GM10266 (cell line): ENCODE measurements at regions not wholly inside any gene's neighbourhood (a gene's known extent, or its start where the extent isn't known, plus 50 kb on each side); places are given as distances from the start of the nearest gene placed in this dataset.
"Not testable (repeated sequence)": the region's sequence is repeated elsewhere in the genome, so short reads cannot be mapped to it uniquely, and the experiment has no call there.

Source experiments
- DNase-seq: peaks from one replicate; pipeline ENCODE4 v3.0.0; 2012; ENCODE audit errors: extremely low spot score
- TF ChIP-seq, protein P1 (sequence below): IDR thresholded peaks from 2 replicates; pipeline ENCODE4 v1.5.1; 2012; ENCODE audit warnings: mild to moderate bottlenecking, low read depth; ENCODE audit not compliant: control insufficient read depth, insufficient read depth; ENCODE audit errors: missing control alignments

GRCh38 chr6:134432036-134432435 lies 114.1 kb upstream of the SGK1 start:
- TF ChIP-seq, protein P1, sequence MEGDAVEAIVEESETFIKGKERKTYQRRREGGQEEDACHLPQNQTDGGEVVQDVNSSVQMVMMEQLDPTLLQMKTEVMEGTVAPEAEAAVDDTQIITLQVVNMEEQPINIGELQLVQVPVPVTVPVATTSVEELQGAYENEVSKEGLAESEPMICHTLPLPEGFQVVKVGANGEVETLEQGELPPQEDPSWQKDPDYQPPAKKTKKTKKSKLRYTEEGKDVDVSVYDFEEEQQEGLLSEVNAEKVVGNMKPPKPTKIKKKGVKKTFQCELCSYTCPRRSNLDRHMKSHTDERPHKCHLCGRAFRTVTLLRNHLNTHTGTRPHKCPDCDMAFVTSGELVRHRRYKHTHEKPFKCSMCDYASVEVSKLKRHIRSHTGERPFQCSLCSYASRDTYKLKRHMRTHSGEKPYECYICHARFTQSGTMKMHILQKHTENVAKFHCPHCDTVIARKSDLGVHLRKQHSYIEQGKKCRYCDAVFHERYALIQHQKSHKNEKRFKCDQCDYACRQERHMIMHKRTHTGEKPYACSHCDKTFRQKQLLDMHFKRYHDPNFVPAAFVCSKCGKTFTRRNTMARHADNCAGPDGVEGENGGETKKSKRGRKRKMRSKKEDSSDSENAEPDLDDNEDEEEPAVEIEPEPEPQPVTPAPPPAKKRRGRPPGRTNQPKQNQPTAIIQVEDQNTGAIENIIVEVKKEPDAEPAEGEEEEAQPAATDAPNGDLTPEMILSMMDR: no peak
- DNase-seq: no peak

DNA sequence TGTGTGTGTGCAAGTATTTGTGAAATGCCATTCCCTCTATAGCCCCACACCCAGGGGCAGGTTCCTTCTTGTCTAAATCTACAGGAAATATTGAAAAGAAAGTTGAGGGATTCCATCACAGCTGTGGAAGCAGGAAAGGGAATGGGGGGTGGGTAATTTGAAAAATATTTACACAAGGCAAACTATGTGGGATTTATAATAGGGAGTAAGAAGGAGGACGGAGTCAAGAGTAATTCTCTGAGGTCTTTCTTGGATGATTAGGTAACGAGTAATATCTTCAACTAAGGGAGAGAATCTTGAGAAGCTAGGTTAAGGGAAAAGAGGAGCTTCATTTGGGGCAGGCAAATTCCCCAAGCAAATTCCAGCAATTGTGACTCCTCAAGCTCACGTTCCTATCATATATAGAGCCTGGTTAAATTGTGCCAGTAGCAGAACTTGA lies 113.5 kb upstream of the SGK1 start:
- TF ChIP-seq, protein P1: no peak

DNA sequence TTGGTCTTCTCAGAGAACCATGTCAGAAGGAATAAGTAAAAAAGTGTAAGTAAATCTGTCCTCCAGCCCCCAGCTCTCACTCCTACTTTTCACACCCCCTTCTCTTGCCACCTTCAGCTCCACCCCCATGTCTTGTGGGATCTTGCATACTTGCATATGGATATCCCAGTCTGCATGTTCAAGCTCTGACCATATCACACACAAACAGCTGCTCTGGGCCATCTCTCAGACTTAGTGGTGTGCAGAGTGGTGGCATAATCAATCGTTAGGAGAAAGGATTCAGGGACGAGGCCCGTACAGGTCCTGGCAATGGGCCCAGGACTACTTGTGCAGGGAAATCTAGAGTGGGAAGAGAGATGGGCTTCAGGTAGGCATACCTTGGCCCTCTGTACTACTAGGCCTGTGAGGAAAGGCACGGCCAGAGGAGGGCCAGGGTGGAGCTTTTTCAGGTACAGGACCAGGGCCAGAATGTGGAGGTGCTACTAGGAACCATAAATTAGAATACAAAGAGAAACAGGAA lies 112.0 kb upstream of the SGK1 start:
- DNase-seq: no peak

More for the DNA sequence above, 113.5 kb upstream of the SGK1 start:
- DNase-seq: no peak

DNA sequence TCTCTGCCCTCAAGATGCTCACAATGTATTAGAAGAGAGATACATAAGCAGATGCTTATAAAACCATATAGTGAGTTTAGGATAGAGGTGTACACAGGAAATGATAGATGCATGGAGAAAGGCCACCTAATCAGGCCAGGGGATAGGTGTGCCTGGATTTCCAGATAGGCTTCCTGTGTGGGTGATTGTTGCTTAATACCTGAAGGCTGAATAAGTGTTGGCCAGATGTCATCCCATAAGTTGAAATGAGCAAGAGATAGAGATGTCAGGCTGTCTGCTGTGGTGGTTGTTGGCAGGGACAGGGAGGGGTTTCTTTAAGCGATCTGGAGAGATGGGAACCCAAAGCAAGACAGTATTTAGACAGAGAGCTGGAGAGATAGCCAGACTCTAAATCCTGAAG lies 109.8 kb upstream of the SGK1 start:
- TF ChIP-seq, protein P1: no peak
- DNase-seq: no peak

More for the DNA sequence above, 112.0 kb upstream of the SGK1 start:
- TF ChIP-seq, protein P1: no peak

DNA sequence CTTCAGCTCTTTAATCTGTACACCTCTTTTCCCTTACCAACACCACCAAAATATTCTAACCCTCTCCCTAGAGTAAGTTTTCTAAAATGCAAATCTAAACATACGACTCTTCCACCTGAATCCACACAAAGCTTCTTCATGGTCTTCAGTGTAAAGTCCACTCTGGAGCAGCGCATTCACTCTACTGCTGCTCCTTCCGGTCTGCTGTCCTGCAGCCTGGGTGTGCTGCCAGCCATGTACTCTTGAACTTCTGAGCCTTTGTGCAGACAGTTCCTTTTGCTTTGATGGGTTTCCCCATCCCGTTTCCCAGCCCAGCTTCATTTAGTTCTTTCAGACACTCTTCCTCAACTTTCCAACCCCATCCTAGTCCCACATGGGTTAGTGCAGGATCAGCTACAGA lies 108.7 kb upstream of the SGK1 start:
- TF ChIP-seq, protein P1: no peak

DNA sequence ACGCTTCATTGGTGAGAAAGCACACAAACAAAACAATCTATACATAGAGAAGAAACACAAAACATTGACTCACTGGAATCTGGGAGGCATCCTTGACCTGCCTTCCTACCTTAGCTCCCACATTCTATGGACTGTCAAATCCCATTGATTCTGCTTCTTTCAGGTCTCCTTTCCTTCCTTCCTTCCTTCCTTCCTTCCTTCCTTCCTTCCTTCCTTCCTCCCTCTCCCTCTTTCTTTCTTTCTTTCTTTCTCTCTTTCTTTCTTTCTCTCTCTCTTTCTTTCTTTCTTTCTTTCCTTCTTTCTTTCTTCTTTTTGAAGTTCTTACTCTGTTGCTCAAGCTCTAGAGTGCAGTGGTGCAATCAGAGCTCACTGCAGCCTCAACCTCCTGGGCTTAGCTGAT lies 108.0 kb upstream of the SGK1 start:
- not testable (repeated sequence) for DNase-seq

More for the DNA sequence above, 108.7 kb upstream of the SGK1 start:
- no peak for DNase-seq

GRCh38 chr6:134425513-134425912 lies 107.6 kb upstream of the SGK1 start:
- TF ChIP-seq, protein P1: no peak
- no peak for DNase-seq

DNA sequence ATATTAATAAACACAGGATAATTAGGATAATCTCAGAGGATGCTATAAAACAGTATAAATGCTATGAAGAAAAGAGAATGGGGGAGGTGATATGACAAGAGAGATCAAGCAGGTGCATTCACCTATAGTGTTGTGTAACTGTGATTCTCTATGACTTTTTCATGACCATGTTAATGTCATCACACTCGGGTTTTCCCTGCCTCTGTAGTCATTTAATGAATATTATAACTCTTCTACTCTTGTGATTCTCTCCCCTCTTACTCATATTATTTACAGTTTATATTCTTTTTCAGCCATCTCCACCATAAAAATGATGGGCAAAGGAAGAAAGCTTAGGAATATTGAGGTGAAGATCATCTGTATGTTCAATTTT lies 106.9 kb upstream of the SGK1 start:
- TF ChIP-seq, protein P1: no peak
- no peak for DNase-seq
